HG03342 (cell line): ENCODE measurements at regions not wholly inside any gene's neighbourhood (a gene's known extent, or its start where the extent isn't known, plus 50 kb on each side); places are given as distances from the start of the nearest gene placed in this dataset.

Source experiments
- ATAC-seq: cut with Tn5 transposase; IDR thresholded peaks from one replicate; pipeline ENCODE4 v1.9.1; 2021; ENCODE audit warnings: mild to moderate bottlenecking, moderate library complexity; ENCODE audit not compliant: unreplicated experiment

DNA sequence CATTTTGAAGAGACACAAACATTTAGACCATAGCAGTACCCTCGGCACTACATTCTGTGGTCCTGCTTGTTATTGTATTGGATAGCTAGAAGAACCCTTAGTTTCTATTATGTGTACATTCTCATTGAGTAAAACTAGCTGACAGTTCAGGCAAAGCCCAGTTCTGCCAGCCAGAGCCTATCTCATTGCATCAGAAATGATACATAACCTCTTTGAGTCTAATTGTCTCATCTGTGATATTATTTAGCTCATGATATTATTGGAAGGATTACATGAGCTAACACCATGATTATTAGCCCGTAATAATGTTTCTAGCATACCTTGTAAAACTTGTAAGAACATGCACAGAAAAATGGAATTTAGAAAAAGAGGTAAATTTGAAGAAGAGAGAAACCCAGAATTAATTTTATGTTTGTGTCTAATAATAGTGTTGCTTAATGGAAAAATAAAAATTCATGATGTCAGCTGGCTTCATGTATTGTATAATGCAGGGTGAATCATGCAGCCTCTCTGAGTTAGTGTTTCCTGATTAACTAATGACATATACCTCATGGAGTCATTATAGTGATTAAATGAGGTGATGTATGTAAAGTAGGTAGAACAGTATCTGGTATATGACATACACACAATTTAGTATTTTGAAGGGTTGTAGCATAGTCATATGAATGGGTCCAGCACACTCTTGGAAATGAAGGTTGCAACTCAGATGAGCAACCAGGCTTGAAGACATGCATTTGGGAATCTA is 339.4 kb upstream of the GRM7 start:
- no peak for ATAC-seq

DNA sequence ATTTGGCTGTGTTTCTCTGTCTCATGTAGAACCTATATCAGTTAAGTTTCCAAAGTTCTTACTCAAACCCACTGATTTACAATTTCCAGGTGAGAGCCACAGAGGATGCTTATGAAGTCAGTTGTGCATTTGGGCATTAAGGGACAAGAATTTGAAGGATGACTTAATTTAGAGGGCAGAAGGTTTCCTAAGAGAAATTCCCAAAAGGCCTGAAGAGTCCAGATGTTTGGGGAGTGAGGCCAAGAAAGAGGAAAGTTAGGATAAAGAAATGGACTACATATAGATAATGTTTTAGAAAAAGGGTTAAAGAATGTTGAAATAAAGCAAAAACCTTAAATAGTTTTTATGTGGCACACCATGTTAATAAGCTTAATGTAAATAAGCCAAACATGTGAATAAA is 338.7 kb upstream of the GRM7 start:
- no peak for ATAC-seq

DNA sequence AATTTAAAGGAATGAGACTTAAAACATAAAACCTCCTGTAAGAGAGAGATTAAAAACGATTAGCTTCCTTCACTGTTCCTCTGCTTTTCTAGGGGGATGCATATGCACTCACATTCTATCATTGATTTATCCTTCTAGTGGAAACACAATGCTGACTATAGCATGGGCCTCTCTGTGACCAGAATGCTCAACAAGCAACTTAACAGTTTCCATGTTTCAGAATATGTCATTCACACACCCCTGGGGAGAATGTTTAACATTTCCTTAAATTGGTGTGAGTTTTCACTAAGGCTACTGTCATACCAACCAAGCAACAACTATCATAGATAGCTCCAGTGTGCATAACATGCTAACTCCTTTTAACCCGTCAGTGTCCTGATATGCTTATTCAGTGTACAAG is 337.9 kb upstream of the GRM7 start:
- no peak for ATAC-seq

DNA sequence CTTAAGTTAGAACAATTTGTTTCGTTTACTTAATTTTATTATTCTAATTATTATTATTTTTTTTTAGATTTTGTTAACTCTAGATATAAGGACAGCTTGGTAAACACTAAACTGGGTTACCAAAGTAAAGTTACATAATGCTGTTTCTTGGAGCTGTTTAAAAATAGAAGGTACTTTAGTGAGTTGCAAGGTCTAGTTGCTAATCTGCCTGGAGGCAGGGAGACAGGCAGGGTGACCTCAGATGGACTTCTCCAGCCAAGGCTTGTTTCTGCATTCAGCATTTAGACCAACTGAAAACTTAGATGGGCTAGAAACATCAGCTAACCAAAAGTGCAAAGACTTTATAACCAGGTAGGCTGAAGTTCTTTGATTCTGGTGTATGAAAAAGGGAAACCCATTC is 336.4 kb upstream of the GRM7 start:
- ATAC-seq = no peak

DNA sequence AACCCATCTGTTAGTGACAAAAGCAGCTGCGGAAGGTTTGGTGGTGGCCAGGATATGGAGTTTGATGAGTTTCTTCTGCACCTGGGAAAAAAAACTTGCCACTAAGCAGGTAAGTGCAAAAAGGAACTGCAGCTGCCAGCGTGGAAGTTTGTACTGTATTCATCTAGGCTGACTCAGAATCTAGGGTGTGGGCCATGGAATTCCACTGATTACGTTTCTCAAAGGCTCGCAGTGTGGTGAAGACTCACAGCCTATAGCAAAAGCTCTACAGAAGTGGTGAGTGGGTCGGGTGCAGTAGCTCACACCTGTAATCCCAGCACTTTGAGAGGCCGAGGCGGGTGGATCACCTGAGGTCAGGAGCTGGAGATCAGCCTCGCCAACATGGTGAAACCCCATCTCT is 334.6 kb upstream of the GRM7 start:
- ATAC-seq = no peak

DNA sequence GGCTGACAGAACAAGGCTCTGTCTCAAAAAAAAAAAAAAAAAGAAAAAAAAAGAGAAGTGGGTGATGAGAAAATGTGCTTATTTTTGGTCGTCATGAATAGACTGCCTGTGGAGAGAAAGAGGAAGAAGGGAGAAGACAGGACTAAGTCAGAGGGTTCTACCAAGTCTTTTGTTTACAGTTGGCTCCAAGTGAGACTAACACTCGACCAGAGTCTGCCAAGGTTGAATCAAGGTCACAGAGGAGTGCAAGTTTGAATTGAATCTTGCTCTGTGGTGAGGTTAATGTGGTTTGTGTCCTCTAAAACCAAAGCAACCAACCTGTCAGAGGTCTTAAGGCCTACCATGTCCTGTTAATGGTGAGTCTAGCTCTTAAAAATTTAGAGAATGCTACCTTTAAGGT is 334.1 kb upstream of the GRM7 start:
- ATAC-seq = no peak

DNA sequence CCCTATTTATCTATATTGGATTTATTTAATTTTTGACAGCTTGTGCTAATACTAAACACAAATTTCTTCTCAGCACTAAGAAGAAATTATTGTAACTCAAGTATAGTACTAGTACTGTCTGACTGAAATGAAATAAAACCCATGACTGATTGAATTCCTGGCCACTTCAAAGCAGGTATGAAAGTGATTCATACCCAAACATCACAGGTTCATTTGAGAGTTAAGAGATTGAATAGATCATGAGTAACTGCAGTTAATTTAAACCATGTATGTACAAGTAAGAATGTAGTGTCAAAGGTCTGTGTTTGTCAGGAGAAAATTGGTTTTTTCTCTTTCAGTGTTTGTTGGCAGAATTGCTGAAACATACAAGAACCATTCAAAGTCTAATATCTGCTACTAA is 332.0 kb upstream of the GRM7 start:
- no peak for ATAC-seq

DNA sequence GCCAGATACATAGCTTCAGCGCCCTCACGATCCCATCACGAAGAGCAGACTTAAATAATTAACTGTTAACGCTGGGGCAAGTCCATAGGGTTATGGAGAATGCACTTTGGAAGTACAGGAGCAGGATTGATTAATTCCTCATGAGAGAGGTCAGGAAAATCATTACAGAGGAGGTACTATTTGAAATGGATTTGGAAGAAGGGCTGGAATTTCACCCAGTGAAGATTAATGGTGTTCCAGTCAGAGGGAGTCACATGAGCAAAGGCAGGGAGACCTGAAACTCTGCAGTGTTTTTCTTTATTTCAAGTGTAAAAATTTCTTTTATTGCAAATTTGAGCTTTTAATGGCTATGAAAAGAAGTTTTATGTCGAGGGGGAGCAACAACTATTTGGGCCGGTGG is 329.8 kb upstream of the GRM7 start:
- ATAC-seq = no peak

DNA sequence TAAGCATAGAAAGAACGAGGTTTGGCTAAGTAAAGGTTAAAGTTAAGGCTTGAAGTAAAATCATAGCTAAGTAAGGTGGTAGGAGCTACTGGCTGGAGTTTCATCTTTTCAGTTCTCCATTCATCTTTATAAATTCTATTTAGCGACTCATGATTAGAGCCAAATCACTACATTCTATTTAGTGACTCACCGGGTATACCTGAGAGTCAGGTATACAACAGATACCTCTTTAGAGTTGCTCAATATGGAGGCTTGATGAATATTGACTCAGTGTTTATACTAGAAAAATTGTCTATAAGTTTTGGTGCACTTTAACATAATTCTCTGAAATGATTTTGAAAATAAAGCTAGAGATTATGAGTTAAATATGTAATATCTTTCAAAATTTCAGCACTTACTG is 328.8 kb upstream of the GRM7 start:
- no peak for ATAC-seq

DNA sequence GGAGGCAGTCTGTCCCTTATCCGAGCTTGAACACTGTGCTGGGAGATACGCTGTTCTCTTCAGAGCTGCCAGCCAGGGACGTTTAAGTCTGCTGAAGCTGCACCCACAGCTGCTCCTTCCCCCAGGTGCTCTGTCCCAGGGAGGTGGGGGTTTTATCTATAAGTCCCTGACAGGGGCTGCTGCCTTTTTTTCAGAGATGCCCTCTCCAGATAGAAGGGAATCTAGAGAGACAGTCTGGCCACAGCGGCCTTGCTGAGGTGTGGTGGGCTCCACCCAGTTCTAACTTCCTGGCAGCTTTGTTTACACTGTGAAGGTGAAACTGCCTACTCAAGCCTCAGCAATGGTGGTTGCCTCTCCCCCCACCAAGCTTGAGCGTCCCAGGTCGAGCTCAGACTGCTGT is 319.9 kb upstream of the GRM7 start:
- no peak for ATAC-seq

DNA sequence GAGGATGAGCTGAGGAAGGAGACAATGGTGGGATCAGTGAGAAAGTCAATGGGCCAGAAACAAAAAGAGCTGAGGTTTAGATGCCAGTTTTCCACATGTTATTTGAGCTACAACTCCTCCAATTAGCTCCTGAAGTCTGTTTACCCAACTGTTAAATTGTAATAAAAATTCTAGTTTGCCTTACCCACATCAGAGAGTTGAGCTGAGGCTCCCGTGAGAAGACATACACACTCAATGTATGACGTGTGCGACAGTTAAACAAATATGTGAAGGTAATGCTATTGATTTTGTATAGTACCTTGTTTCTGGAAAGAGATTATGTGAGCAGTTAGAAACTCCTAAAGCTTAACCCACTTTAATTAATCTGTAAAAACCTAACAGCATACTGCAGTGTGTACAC is 318.1 kb upstream of the GRM7 start:
- no peak for ATAC-seq

DNA sequence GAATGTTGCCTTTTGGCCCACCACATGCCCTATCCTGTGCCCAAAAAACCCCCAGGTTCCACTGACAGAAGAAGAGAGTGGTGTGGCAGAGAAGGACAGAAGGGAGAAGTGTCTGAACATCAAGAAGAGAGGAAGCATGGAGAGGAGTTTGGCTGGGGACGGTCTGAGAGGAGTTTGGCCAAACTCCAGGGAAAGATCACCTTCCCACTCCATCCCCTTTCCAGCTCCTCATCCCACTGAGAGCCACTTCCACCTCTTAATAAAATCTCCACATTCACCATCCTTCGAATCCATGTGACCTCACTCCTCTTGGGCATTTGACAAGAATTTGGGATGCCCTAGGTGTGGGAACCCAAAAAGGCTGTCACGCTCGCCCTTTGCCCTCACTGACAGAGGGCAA is 311.6 kb upstream of the GRM7 start:
- ATAC-seq = no peak

DNA sequence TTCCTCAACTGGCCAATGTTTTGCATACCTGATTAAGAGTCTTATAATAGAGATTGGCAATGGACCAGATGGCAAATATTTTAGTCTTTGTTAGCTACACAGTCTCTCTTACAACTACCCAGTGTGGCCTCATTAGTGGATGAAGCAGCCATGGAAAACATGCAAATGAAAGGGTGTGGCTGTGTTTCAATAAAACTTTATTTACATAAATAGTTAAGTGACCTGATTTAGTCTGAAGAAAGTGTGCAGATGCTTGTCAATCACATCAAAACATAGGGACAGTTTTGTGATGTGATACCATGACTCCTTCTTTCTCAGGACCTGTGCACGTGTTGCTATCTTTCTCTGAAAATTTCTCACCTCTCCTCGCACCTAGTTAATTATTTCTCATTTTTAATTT is 309.8 kb upstream of the GRM7 start:
- no peak for ATAC-seq

DNA sequence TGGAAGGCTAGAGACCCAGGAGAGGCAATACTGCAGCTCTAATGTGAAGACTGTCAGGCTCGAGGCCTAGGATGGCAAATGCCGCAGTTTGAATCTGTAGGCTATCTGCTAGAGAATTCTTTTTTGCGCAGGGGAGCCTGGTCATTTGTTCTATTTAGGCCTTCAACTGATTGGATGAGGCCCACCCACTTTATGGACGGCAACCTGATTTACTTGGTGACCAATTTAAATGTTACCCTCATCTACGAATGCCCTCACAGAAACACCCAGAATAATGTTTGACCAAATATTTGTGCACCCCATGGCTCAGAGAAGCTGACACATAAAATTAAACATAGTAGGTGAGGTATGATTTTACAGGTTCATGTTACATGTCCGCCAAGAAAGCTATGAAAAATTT is 300.7 kb upstream of the GRM7 start:
- no peak for ATAC-seq

DNA sequence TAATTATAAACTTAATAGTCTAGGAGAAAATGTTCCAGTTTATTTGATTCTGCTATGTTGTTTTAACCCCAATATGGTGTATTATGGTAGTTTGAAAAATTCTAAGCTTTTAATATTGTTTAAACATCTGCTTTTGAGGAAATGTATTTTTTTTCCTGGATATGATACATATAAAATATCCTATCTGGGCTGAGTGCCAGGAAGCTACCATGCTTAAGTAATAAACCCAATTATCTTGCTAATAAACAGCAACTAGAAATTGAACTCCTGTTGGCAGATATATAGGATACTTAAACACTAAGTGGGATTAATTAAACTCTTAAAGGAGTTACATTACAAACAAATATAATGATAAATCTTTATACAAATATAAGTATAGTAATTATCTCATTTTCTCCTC is 293.7 kb upstream of the GRM7 start:
- ATAC-seq = no peak

DNA sequence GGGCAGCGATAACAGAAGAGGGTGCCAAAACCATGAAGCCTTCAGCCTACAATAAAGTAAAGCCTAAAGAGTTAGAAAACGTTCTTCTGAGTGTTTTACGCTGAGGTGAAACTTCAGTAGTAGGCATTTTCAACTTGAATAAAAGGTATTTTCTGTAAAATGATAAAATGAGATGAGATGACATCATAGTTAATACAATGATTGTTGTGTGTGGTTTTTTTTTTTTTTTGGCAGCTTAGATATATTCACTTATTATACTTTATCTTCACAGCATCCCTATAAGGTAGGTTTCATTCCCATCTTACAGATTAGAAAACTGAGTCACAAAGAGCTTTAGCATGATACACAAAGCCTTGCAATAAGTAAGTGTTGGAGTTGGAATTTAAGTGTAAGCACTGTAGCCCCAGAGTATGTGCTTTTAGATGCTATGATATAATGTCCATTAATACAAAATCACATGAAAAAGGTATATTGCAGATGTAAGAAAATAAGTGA is 291.9 kb upstream of the GRM7 start:
- no peak for ATAC-seq

DNA sequence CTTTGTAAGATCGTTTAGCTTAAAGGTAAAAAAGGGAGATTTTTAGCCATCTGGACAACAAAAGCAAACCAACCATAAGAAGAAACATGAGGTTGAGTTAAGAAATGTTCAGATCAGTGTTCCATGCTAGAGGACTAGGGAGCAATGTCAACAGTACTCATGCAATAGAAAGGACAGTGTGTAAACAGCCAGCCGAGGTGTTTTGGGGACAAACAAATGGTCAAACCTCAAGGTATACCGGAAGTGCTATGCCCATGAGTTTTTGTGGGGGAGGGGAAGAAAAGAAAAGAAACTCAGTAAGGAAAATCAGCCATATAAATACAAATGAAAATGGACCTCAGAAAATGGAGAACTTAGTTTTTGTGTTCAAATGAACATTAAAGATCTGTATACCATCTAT is 289.5 kb upstream of the GRM7 start:
- ATAC-seq = no peak

DNA sequence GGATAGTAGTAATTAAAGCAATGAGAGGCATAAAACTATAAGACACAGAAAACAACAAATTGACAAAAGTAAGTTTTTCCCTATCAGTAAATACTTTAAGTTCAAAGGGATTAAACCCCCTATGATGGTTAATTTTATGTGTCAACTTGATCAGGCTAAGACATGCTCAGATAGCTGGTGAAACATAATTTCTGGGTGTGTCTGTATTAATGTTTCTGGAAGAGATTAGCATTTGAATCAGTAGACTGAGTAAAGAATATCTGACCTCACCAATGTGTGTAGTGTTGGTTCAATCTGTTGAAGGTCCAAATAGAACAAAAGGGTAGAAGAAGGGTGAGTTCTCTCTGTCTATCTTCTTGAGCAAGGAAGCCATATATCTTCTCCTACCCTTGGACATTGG is 283.3 kb upstream of the GRM7 start:
- no peak for ATAC-seq

DNA sequence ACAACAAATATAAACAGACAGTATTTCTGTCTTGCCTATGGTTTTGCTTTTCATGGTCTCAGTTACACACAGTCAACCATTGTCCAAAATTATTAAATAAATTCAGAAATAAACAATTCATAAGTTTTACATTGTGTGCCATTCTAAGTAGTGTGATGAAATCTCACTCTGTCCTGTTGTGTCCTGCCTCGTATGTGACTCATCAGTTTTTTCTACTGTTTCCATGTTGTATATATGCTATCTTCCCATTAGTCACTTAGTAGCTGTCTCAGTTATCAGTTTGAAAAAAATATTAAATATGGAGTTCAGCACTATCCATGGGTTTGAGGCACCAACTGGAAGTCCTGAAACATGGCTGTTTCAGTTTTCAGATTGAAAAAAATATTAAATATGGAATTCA is 282.4 kb upstream of the GRM7 start:
- ATAC-seq = no peak

DNA sequence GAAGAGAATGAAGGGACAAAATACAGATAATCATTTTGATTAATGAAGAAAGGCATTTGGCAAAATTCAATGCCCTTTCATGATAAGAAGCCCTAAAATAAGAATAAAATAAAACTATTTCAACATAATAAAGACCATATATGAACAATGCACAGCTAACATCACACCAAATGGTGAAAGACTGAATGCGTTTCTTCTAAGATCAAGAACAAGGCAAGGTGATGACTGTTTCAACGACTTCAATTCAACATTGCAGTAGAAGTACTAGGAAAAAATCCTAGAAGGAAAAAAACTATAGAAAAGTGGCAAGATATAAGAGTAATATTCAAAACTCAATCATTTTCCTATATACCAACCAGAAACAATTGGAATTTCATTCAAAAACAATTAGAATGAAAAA is 280.1 kb upstream of the GRM7 start:
- ATAC-seq = no peak

DNA sequence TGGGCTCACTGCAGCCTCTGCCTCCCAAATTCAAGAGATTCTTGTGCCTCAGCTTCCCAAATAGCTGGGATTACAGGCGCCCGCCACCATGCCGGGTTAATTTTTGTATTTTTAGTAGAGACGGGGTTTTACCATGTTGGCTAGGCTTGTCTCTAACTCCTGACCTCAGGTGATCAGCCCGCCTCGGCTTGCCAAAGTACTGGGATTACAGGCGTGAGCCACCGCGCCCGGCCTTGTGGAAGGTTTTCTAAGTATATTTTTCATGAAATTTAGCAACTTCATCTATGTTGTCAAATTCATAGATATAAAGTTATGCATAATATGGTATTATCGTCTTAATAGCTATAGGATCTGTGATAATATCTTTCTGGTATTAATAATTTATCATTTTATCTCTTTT is 275.6 kb upstream of the GRM7 start:
- no peak for ATAC-seq

DNA sequence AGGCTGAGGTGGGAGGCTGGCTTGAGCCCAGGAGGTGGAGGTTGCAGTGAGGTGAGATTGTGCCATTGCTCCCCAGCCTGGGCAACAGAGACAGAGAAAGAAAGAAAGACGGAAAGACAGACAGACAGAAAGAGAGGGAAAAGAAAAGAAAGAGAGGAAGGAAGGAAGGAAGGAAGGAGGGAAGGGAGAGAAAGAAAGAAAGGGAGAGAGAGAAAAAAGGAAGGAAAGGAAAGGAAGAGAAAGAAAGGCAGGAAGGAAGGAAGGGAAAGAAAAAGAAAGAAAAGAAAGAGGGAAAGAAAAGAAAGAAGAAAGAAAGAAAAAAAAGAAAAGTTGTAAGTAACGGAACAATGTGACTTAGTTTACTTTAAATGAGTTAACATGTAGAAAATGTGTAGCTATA is 260.7 kb upstream of the GRM7 start:
- ATAC-seq = no peak

DNA sequence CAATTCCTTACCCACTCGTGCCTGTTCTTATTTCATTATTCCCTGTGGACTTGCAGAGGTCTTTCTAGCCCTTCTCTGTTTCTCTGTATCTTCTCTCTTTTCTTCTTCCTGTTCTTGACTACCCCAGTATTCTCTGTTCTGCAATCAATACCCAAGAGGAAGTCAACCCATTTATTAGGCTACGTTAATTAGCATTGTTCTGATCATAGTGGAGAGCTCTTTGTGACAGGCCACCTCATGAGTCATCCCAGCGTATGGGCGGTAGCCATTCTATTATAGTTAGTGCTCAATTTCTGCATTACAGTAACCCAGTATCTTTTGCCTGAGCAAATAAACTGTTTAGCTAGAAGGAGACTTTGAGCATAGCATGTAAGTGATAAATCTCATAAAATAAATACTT is 259.5 kb upstream of the GRM7 start:
- peak; percentile 46 for ATAC-seq
